Medulla oblongata (tissue), 1 donor: ENCODE measurements at regions not wholly inside any gene's neighbourhood (a gene's known extent, or its start where the extent isn't known, plus 50 kb on each side); places are given as distances from the start of the nearest gene placed in this dataset.

Experiments used
- DNase-seq: peaks from one replicate; pipeline ENCODE4 v3.0.0-alpha.2; 2015; ENCODE audit errors: extremely low spot score

DNA sequence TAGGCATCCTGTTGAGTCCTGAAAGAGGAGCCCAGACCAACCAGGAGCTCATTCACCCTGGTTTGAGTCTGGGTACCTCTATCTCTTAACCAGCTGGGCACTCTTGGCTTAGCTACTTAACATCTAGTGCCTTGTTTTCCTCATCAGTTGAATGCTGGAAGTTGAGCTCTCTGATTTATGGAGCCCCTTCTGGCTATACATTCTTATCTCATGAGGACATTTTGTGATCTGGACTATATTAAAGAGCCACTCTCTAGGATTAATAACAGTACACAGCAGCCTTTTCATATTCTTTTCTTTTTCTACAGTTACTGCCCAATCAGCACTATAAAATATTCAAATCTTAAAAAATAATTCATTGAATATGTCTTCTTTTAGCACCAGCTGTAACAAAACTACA, 296.9 kb upstream of the RUNX1 start:
- DNase-seq: no peak

DNA sequence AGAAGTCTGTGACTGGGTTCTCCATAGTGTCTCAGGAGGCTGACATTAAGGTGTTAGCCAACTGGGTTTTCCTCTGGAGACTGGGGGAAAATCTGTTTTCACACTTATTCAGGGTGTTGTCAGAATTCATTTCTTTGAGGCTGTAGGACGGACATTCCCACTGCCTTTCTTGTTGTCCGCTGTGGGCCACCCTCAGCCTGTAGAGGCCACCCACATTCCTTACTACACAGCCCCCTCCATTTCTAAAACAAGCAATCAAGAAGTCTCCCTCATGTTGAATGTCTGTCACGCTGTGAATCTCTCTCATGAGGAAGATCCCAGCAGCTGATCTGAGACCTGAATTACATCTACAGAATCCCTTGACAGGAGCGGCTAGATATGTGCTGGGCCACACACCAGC, 295.5 kb upstream of the RUNX1 start:
- no peak for DNase-seq

DNA sequence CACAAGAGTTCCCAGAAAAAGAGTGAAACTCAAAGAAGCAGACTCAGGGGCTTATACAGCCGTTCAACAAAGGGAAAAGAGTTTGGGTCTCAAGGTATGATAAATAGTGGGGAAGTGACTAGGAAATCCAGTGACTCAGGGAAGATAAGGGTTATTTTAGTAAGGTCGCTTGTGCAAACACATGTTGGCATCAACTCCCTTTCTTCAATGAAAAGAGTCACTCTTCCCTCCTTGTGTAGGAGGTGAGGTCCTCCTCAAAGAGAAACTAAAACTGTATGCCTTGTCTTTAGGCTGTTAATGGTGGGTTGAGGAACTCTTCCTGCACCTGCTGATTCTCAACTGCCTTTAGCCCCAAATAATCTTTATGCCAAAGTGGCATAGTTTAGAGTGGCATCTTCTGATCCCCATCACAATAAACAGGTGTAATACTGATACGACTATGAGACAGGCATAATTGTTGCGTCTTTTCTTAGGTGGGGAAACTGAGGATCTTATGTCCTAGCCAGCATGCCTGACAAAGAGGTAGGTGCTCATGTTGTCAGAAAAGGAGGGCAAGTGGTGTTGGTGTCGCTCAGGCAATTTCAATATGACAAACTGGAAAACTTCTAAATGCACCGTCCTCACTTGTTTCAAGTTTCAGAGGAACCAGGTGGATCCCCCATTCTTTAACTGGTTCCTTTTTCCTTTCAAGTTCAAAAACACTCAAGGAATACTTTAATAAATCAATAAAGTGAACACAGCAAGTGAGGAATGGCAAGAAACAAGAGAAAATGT, 294.1 kb upstream of the RUNX1 start:
- DNase-seq: no peak

DNA sequence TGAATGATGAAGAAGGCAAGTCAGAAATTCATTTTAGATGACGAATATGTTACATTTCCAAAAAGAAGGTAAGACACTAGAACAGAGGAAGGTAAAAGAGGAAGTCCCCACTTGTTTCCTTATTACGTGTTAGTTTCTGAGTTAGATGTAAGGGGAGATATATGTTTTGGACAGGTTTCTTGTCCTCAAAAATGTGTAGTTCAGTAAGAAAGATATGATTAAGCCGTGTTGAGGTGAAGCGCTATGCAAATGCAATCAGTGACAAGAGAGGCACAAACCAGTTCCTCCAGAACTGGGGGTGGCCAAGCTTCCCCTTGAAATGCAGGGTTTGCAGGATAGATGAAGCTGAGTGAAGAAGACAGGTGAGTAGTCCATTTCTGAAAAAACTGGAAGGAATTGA, 293.3 kb upstream of the RUNX1 start:
- DNase-seq: no peak

DNA sequence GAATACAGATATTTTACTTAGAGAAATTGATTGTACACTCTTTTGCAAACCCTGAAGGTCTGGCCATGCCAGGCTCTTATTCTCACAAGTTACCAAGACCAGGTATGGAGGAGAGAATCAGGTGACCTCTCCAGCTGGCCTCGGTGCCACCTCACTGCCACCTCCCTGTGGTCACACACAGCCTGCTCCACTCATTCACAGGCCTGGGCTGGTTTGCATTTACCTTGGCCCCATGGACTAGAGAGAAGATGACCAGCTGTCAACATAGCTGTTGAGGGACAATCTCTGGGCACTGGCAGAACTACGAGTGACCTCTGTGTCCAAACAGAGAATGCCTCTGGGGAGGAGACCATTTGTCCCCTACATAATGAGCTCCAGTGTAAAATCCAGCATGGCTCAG, 291.2 kb upstream of the RUNX1 start:
- no peak for DNase-seq

DNA sequence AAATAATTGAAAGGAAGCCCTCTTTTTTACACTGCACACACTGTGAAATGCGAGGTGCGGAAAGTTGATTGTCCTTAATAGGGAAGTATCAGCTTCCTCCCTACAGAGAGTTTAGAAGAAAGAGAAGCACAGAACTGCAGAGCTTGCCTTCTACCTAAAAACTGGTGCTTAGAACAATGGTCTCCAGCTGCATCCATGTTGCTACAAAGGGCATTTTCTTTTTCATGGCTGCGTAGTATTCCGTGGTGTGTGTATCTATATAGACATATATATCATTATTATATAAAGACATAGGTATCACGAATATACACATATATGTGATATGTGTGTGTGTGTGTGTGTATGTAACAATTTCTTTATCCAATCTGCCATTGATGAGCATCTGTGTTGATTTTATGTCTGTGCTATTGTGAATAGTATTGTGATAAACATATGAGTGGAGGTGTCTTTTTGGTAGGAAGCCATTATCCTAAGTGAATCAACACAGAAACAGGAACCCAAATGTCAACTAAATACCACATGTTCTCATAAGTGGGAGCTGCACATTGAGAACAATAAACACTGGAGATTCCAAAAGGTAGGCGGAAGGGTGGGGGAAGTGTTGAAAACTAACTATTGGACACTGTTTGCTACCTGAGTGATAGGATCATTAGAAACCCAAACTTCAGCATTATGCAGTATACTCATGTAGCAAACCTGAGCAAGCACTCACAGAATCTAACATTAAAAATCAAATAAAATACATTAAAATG, 290.0 kb upstream of the RUNX1 start:
- DNase-seq: no peak

DNA sequence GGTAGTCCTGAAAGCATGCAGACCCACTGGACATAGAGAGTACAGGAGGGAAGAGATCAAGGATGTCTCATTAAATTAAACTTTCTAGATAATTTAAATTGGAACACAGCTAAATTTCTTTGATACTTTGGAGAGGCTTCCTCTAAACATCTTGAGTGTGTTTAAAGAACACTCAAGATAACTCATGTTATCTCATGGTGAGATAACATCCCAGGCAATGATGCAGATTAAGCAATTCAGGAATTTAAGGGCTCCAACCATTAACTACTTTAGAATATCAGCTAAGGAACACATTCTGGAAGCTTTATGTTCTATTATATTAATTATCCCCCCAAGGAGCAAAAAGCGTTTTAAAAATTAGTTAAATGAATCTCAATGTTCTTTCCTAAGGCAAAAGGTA, 289.2 kb upstream of the RUNX1 start:
- DNase-seq: no peak

DNA sequence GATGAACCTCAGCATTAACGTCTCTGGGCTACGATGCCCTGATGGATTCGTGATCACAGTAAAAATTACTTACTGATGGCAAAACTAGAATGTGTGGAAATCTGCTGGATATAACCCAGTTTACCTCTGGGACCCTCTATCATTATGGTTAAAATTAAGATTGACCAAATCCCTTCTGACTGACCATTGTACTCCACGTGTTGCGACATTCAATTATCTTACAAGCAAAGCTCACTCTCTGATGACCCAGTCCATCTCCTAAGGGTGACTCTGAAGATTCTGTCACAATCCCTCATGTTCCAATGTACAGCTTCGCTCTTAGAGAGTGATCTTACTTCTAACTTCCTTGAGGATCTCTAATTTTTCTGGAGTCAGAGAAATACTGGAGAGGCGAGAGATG, 288.5 kb upstream of the RUNX1 start:
- no peak for DNase-seq

DNA sequence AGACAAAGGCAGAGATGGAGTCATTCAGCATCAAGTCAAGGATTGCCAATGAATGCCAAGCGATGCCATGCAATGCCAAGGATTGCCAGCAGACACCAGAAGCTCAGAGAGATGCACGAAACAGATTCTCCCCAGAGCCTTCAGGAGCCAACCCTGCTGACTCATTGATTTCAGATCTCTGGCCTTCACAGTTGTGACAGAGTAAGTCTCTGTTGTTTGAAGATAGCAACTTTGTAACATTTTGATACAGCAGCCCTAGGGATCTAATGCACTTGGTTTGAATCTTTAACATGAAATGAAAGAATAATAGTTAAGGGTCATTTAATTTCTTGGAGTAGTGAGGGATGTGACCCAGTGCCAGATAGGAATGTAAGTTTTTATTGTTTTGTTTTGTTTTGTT, 287.4 kb upstream of the RUNX1 start:
- no peak for DNase-seq

DNA sequence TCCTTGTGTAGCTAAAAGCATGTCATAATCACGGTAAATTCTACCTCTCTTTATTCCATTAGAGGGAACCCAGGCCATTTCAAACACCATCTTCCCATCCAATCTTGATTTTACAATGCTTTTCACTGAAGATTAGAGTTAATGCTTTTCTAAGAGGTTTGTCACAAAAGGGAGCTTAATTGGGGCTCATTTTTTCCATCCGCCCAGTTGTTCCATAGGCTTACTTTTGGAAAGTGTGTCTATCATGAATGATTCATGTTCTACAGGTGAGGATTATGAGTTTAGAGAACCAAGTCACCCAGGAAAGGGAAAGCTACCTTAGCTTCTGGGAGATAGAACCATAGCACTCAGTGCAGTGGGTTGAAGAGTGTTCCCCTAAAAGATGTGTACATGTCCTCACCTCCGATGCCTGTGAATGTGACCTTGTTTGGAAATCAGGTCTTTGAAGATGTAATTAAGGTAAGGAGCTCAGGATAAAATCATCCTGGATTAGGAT, 286.9 kb upstream of the RUNX1 start:
- no peak for DNase-seq

DNA sequence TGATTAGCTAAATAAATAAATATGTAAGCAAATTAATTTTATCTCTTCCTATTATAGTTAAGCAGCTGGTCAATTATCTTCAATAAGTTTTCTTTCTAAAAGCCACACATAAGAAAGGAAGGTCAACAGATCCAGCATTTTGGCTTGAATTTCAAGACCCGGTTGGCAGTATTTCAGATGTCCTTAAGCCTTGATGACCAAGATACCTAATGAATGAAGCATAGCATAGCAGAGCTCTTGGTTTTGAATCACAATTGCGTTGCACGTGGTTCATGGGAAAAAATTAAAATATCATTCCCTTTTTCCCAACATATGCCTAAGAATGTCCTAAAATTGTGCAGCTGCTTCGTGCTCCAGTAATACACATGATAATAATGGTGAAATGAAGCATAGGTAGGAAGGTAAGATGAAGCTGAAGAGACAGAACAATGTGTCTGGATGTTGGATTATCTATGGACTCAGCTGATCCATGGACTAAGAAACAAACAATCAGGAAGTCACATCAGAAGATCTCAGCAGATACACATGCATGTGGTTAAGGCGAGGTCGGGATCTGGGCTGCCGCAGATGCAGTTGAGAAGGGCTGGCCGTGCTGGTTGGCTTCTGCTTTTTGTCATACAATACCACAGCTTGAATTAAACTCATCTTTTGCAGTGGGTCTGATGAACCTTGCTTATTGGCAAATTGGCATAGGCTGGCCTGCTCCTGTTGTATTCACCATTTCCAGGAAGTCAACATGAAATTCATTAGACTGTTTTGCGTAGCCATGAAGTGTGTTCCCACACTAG, 284.9 kb upstream of the RUNX1 start:
- DNase-seq: no peak

DNA sequence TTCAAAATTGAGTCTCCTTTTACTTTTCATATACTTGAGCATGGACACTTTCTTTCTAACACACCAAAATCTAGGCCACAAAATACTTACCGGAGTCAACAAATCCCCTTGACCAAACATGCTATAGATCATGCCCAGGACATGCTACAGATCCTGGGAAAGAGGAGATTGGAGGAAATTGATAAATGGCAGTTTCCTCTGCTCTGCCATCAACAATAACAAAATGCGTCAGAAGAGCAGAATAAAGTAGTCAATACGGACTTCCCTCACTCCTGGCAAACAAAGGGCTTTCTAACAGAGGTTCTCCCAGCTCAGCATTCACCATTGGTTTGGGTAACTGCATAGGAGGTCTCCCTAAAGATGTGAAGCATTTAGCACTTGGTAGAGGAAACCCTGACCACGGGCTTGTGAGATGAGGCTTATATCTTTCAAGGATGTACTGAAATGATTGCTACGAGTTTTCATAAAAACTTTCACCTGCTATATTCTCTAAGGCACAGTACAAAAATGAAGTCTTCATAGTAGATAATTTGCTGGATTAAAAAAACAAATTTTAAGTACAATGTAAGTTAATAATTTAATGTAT, 283.8 kb upstream of the RUNX1 start:
- DNase-seq: no peak

DNA sequence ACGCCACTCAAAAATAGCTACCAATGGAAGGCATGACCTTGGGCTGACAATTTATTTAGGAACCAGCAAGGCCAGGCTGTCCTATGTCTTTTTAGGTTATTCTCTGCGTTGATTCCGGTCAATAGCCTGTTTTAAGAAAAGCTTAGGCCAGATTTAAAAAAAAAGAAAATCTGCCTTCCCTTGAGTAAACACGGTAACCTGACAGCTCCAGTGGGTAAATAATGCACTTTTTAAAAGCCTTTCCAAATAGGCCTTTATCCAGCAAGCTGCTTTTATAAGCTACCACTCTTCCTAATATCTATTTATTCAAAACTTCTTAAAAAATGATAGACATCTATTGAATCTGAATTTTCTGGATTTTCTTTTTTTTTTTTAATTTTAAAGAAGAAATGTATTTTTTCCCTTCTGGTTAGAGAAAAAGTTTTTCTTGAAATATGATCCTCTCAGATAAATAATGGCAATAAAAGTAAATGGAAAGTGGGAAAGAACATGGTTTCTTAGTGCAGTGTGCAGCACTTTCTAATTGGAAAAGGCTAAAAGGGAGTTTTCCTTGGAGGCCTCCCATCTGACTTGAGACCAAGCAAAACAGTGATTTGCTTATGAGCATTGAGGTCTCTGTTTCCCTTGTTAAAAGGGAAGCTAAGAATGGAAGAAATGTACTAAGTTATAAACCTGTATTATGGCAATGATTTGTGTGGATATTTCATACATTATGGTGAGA, 281.0 kb upstream of the RUNX1 start:
- DNase-seq: no peak

DNA sequence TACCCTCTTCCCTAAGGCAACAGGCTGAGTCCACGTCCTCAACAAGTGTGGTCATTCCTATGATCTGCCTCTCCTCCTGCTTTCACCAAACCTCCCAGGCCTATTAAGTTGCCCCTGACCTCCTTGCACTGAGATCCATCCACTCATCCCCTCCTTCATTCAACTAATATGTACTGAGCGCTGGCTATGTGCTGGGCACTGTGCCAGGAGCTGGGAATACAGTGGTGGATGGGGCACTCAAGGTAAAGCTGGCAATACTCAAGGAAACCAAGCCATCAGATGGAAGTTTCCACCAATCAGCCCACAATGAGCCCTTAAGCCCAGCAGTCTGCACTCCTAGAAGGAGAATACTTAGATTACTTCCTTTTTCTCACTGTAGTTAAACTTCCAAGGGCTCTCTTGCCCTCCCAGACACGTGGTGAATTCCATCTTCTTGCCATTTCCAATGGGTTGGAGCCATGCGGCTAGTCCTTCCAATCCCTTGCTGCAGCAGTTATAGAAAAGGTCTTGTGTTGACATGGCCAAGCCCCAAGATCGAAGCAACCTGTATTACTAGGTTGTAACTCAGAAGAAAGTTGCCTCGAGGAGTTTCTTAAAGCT, 279.9 kb upstream of the RUNX1 start:
- DNase-seq: no peak

DNA sequence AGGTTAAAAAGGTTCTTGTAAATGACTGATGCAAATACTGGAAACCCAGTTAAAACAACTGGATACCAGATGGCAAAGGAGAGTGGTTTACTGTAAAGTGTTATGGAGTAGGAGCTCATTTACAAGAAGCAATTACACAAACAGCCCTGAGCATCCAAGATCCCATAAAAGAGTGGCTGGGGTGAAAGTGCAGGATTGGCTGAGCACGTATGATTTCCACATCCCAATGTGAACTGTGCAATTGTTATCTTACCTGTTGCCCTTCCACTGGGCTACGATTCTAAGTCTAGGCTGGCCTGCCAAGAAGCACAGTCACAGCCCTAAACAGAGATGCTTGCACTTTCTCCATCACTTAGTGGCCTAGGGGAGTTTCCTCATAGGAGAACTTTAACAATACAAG, 277.6 kb upstream of the RUNX1 start:
- DNase-seq: no peak

DNA sequence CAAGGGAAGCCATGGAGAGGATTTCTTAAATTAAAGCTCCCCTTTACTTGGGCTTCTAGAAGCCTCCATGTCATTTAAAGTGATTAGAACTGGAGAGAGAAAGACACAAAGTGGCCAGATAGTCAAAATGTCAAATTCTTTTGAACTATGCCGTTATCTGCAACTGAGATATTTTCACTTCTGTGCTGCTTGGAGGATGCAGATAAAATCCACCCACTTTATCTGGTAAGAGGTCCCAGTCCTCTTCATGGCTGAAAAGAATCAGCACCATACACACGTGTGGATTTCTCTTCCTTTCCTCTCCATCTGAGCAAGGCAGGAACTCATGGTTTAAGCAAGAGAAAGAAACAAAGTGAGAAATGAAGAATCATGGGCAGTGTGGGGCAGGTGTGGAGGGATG, 276.9 kb upstream of the RUNX1 start:
- no peak for DNase-seq

DNA sequence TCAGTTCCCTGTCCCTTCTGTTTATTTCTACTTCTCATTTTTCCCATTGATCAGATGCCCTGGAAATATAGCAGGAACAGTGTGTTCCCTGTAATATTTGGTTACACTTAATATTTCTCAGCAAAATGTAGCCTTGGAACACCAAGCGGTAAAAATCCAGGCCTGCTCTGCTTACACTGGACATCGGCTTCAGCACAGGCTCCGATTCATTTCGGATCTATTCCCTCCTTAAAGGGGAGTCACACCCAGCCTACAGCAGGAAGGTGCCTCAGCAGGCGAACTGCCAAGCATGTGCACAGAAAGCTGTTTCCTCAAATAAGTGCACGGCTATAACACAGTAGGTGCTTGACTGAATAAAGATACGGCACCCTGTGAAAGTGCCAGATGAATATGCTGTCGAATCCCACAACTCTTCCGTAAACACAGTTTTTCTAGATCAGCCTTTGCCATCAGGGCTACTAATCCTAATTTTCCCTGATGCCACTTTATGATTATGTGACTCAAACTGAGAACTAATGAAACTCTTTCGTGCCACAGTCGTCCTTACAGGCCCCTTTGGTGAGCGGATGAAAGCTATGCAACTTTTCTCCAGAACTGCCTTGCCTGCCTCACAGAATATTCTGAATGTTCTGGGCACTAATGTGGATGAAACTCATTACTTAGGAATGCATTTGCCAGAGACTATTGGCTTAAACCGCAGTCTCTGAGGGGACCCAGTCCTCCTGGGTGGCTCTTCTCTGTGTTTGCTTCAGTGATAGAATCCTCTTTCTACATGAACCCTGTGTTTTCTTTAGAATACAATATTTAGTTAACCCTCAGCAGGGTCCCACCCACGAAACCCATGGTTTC, 275.5 kb upstream of the RUNX1 start:
- no peak for DNase-seq

DNA sequence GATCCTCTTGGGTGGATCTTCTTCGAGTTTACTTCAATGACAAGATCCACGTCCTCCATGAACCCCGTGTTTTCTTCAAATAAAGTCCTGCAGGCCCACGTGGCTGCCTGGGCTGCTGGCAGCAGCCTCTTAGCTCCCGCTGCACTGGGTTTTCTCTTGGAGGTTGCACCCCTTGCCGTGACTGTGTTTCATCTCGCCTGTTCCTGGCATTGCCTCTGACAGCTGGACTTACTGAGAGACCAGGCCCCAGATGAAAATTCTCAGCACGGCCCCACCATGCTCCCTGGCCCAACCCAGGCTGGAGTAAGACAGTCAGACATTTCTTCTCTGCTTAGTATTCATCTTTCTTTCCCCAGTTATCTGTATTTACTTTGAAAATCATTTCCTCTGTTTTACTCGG, 274.8 kb upstream of the RUNX1 start:
- DNase-seq: no peak

DNA sequence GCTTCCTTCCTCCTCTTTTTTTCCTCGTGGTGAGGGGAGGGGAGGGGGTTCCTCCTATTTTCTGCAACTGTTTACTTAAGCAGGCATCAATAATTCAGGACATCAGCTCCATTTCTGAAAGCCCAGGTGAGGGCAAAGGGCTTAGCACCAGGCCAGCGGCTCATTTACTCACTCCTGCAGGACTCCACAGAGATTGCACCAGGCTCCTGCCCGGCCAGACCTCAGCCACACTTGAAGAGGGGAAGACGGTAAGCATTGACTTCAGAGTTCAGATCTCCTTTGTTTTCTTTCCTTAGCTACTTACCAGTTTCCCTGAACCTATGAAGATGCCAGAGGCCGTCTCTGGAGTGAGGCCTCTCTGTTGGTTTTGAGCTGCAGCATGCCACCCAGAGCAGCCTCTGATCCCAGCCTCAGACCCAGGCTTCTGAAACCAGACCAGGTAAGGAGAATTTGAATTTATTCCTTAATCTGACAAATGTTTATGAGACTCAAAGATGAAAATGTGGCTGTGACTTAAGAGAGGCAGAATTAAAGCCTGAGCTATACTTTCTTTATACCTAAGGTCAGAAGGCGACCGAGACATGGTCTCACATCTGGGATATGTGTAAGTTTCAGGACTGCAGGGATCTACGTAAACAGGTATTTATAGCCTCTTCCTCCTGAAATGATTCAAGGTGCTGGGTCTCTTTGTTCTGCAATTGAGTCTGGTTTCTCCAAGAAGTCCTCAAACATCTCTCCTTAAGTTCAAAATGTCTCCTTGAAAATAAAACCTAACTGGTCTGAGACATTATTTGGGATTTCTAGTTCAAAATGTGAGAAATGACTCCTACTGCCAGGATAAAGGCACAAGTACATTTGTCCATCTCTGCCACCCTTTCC, 272.5 kb upstream of the RUNX1 start:
- no peak for DNase-seq
